K562 (cell line): ENCODE measurements at regions not wholly inside any gene's neighbourhood (a gene's known extent, or its start where the extent isn't known, plus 50 kb on each side); places are given as distances from the start of the nearest gene placed in this dataset.

Experiments used
- BMI1 ChIP-seq: fragments of 150-350 bp; IDR thresholded peaks from 2 replicates; pipeline ENCODE4 v1.6.1; 2014; ENCODE audit warnings: low read length
- HDAC8 ChIP-seq: fragments of 450-650 bp; IDR thresholded peaks from 2 replicates; pipeline ENCODE4 v1.6.1; 2016; ENCODE audit warnings: mild to moderate bottlenecking, missing genetic modification characterization, moderate library complexity, missing compliant biosample characterization
- HLTF ChIP-seq: fragments of 450-650 bp; IDR thresholded peaks from 2 replicates; pipeline ENCODE4 v1.6.1; 2016
- KLF16 ChIP-seq: IDR thresholded peaks from 2 replicates; pipeline ENCODE4 v1.6.1; 2016; ENCODE audit warnings: antibody characterized with exemption
- MIER1 ChIP-seq: fragments of 450-650 bp; IDR thresholded peaks from 2 replicates; pipeline ENCODE4 v1.6.1; 2016; ENCODE audit warnings: antibody characterized with exemption, mild to moderate bottlenecking, low read depth
- NCOA1 ChIP-seq: fragments of 450-650 bp; IDR thresholded peaks from 2 replicates; pipeline ENCODE4 v1.6.1; 2016; ENCODE audit warnings: low read depth
- PTBP1 ChIP-seq: fragments of 200-400 bp; formaldehyde crosslinking; IDR thresholded peaks from 2 replicates; pipeline ENCODE4 v1.6.1; 2017; ENCODE audit warnings: low read depth, low read length
- SAP30 ChIP-seq: fragments of 200-600 bp; sonication (generic); IDR thresholded peaks from 2 replicates; pipeline ENCODE4 v1.6.1; 2012; ENCODE audit warnings: borderline replicate concordance, low read depth, mild to moderate bottlenecking, moderate library complexity, low read length, control low read depth, inconsistent platforms; ENCODE audit not compliant: insufficient read depth, poor library complexity, severe bottlenecking
- SIRT6 ChIP-seq: IDR thresholded peaks from one replicate; pipeline ENCODE4 v1.6.1; 2012; ENCODE audit warnings: low read depth, mild to moderate bottlenecking, control low read depth, inconsistent platforms, low read length, moderate library complexity
- TEAD1 ChIP-seq, 2 experiments: fragments of 450-650 bp in 1 of 2; sonication (generic) in 1 of 2; formaldehyde crosslinking; IDR thresholded peaks; 2 replicates each; pipeline versions ENCODE4 v1.4.0 to v1.8.0; 2020 to 2022; ENCODE audit warnings: mild to moderate bottlenecking in 2 of 2, missing genetic modification reagents in 1 of 2
- ZBTB33 ChIP-seq: sonication (generic); formaldehyde crosslinking; IDR thresholded peaks from 2 replicates; pipeline ENCODE4 v1.8.1; 2023; ENCODE audit warnings: mild to moderate bottlenecking, missing genetic modification reagents
- ZNF512 ChIP-seq: IDR thresholded peaks from 2 replicates; pipeline ENCODE4 v1.6.1; 2016; ENCODE audit warnings: missing genetic modification characterization, missing compliant biosample characterization
- ZNF589 ChIP-seq: fragments of 200-800 bp; sonication (Bioruptor generic); IDR thresholded peaks from 2 replicates; pipeline ENCODE4 v1.6.1; 2016; ENCODE audit warnings: low read depth, missing genetic modification characterization, missing compliant biosample characterization

- no peak for TF ChIP-seq NCOA1
- no peak for TF ChIP-seq MIER1
- TF ChIP-seq SAP30, result no peak
- no peak for TF ChIP-seq SIRT6
- no peak for TF ChIP-seq HLTF
- no peak for TF ChIP-seq ZNF589 (CRISPR knock-in tag)
- no peak for TF ChIP-seq HDAC8 (tag)
- no peak for TF ChIP-seq BMI1
- no peak for TF ChIP-seq PTBP1
- TF ChIP-seq KLF16, result no peak
- TF ChIP-seq TEAD1 (CRISPR knock-in tag; IDR thresholded peaks at IDR 0.05), result no peak
- no peak for TF ChIP-seq ZBTB33
- TF ChIP-seq ZNF512, result no peak
- TF ChIP-seq, all 486 proteins: peak for 0
These were observed 177.2 kb downstream of the ENGASE start (continued) for GRCh38 chr17:79251824-79252223.
